ENCODE measurements at regions not wholly inside any gene's neighbourhood (a gene's known extent, or its start where the extent isn't known, plus 50 kb on each side); places are given as distances from the start of the nearest gene placed in this dataset.

DNA sequence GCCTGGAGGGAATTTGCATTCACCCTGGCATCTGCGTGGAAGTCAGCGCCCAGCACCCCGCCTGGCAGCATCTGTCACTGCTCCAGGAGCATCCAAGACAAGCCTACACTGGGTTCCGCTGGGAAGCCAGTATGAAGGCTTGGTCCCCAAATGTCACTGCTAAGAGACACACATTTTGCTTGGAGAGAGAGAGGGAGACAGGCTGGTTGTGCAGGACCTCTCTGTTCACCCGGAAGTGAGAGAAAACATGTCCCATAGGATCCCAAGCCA is 119.5 kb downstream of the SEC23IP start:
- TF ChIP-seq ARNT (IDR thresholded peaks at IDR 0.05) (no peak), L3MBTL2 (conservative IDR thresholded peaks at IDR 0.05) (no peak), CTBP1 (IDR thresholded peaks at IDR 0.05; ENCODE audit: borderline replicate concordance) (no peak), LEF1 (IDR thresholded peaks at IDR 0.05; ENCODE audit: borderline replicate concordance) (no peak), NFRKB (IDR thresholded peaks at IDR 0.05) (no peak), ELF4 (IDR thresholded peaks at IDR 0.05) (no peak), BHLHE40 (IDR thresholded peaks at IDR 0.05; ENCODE audit: borderline replicate concordance) (no peak)
- TF ChIP-seq, protein P1, sequence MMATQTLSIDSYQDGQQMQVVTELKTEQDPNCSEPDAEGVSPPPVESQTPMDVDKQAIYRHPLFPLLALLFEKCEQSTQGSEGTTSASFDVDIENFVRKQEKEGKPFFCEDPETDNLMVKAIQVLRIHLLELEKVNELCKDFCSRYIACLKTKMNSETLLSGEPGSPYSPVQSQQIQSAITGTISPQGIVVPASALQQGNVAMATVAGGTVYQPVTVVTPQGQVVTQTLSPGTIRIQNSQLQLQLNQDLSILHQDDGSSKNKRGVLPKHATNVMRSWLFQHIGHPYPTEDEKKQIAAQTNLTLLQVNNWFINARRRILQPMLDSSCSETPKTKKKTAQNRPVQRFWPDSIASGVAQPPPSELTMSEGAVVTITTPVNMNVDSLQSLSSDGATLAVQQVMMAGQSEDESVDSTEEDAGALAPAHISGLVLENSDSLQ (IDR thresholded peaks at IDR 0.05), result no peak
- no peak for DNase-seq (ENCODE audit: extremely low spot score)
- CTCF ChIA-PET, result no interaction called here
- POLR2A ChIA-PET, result no interaction called here

DNA sequence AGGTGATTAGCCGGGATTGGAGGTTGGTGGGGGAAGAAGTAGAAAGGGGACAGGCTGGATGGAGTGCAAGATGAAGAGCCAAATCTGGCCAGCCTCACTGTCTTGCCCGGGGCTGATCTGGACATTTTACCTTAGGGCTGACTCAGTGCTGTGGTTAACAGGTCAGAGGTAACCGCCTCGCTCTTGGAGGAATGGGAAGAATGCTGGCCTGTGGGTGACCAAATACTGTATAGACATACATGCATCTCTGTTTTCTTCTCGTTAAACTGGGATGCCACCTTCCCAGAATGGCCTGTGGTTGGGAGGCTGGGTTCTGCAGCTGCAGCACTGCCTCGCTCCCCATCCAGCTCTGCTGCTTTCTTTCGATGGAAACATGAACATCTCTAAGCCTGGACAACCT is 120.0 kb downstream of the SEC23IP start:
- ChIA-PET CTCF (no interaction called here), POLR2A (no interaction called here)
- TF ChIP-seq CTBP1 (IDR thresholded peaks at IDR 0.05; ENCODE audit: borderline replicate concordance) (no peak), TARDBP (IDR thresholded peaks at IDR 0.05) (no peak), ZNF384 (IDR thresholded peaks at IDR 0.05) (no peak), HDGF (IDR thresholded peaks at IDR 0.05; ENCODE audit: borderline replicate concordance) (no peak), BHLHE40 (IDR thresholded peaks at IDR 0.05; ENCODE audit: borderline replicate concordance) (no peak), ELF4 (IDR thresholded peaks at IDR 0.05) (no peak), FOXK2 (IDR thresholded peaks at IDR 0.05) (no peak), ARNT (IDR thresholded peaks at IDR 0.05) (no peak), SUZ12 (IDR thresholded peaks at IDR 0.05) (no peak), NFRKB (IDR thresholded peaks at IDR 0.05) (no peak)
- TF ChIP-seq, protein P1 (IDR thresholded peaks at IDR 0.05), result no peak
- DNase-seq (ENCODE audit: extremely low spot score), result no peak

DNA sequence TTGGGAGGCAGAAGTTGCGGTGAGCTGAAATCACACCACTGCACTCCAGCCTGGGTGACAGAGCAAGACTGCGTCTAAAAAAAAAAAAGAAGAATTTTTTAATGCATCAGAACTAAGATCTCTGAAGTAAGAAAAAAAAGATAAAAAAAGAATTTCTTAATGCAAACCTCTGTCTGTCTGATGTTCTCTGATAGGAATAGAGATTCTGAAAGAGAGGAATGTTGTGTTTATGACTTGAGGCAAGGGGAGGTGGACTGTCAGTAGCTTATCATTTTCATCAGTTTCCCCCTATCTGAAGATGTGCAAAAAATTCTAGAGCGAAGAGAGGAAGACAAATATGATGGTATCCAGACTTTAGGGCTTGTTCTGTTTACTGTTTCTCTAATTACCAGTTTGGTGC is 121.5 kb downstream of the SEC23IP start:
- no peak for TF ChIP-seq SUZ12 (IDR thresholded peaks at IDR 0.05)
- TF ChIP-seq ARNT (IDR thresholded peaks at IDR 0.05), result no peak
- no peak for TF ChIP-seq FOXM1 (IDR thresholded peaks at IDR 0.05; ENCODE audit: borderline replicate concordance)
- TF ChIP-seq TARDBP (IDR thresholded peaks at IDR 0.05), result no peak
- TF ChIP-seq FOXA1 (IDR thresholded peaks at IDR 0.05), result no peak
- no peak for TF ChIP-seq NFRKB (IDR thresholded peaks at IDR 0.05)
- TF ChIP-seq CTBP1 (IDR thresholded peaks at IDR 0.05; ENCODE audit: borderline replicate concordance), result no peak
- no peak for TF ChIP-seq BHLHE40 (IDR thresholded peaks at IDR 0.05; ENCODE audit: borderline replicate concordance)
- TF ChIP-seq ELF4 (IDR thresholded peaks at IDR 0.05), result no peak
- no peak for TF ChIP-seq HDGF (IDR thresholded peaks at IDR 0.05; ENCODE audit: borderline replicate concordance)
- no peak for DNase-seq (ENCODE audit: extremely low spot score)
- CTCF ChIA-PET, result no interaction called here
- POLR2A ChIA-PET, result no interaction called here

DNA sequence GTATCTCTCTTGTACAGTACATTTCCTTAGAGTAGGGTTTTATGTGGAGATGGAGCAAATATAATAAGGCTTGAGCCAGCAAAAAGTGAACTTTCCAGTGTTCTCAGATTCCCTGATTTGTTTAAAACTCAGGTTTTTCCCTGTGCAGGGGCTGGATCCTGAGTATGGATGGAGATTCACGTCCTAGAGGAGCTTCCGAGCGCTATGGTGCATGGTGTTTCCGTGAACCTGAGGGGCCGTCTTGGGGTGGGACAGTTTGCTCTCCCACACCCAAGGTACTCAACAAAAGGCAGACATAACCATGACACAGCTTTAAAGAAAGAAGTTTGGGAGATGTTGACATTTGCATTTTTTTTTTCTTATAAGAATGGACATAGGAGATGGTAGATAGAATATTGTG is 122.5 kb downstream of the SEC23IP start:
- CTCF ChIA-PET, result no interaction called here
- no peak for TF ChIP-seq NFRKB (IDR thresholded peaks at IDR 0.05)
- no peak for TF ChIP-seq BHLHE40 (IDR thresholded peaks at IDR 0.05; ENCODE audit: borderline replicate concordance)
- no peak for TF ChIP-seq ELF4 (IDR thresholded peaks at IDR 0.05)
- no peak for TF ChIP-seq L3MBTL2 (conservative IDR thresholded peaks at IDR 0.05)
- TF ChIP-seq TARDBP (IDR thresholded peaks at IDR 0.05), result no peak
- no peak for TF ChIP-seq FOXM1 (IDR thresholded peaks at IDR 0.05; ENCODE audit: borderline replicate concordance)
- no peak for TF ChIP-seq FOXK2 (IDR thresholded peaks at IDR 0.05)
- no peak for TF ChIP-seq ARNT (IDR thresholded peaks at IDR 0.05)
- TF ChIP-seq SP1 (IDR thresholded peaks at IDR 0.05), result no peak
- no peak for TF ChIP-seq SUZ12 (IDR thresholded peaks at IDR 0.05)
- no peak for TF ChIP-seq HDGF (IDR thresholded peaks at IDR 0.05; ENCODE audit: borderline replicate concordance)
- no peak for TF ChIP-seq ZNF384 (IDR thresholded peaks at IDR 0.05)
- TF ChIP-seq CTBP1 (IDR thresholded peaks at IDR 0.05; ENCODE audit: borderline replicate concordance), result no peak
- no peak for TF ChIP-seq FOXA1 (IDR thresholded peaks at IDR 0.05)
- TF ChIP-seq, protein P1 (IDR thresholded peaks at IDR 0.05), result no peak
- POLR2A ChIA-PET, result interaction anchor here (0.6 kb wide), 1 partner anchor 117 kb away, joined by 3 read pairs; no protein-coding TSS in a partner anchor
- no peak for DNase-seq (ENCODE audit: extremely low spot score)

DNA sequence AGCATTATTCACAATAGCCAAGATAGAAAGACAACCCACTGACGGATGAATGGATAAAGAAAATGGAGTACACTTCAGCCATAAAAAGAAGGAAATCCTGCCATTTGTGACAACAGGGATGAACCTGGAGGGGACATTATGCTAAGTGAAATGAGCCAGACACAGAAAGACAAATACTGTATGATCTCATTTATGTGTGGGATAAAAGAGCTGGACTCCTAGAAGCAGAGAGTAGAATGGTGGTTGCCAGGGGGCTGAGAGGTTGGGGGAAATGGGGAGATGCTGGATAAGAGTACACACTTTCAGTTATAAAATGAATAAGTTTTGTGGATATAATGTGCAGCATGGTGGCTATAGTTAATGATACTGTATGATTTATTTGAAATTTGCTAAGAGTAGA is 124.4 kb downstream of the SEC23IP start:
- TF ChIP-seq, protein P1 (IDR thresholded peaks at IDR 0.05), result no peak
- no peak for TF ChIP-seq FOXA1 (IDR thresholded peaks at IDR 0.05)
- no peak for TF ChIP-seq LEF1 (IDR thresholded peaks at IDR 0.05; ENCODE audit: borderline replicate concordance)
- TF ChIP-seq HDGF (IDR thresholded peaks at IDR 0.05; ENCODE audit: borderline replicate concordance), result no peak
- TF ChIP-seq TARDBP (IDR thresholded peaks at IDR 0.05), result no peak
- no peak for TF ChIP-seq SUZ12 (IDR thresholded peaks at IDR 0.05)
- no peak for TF ChIP-seq L3MBTL2 (conservative IDR thresholded peaks at IDR 0.05)
- TF ChIP-seq FOXM1 (IDR thresholded peaks at IDR 0.05; ENCODE audit: borderline replicate concordance), result no peak
- no peak for TF ChIP-seq FOXK2 (IDR thresholded peaks at IDR 0.05)
- CTCF ChIA-PET, result no interaction called here
- POLR2A ChIA-PET, result no interaction called here
- no peak for DNase-seq (ENCODE audit: extremely low spot score)

DNA sequence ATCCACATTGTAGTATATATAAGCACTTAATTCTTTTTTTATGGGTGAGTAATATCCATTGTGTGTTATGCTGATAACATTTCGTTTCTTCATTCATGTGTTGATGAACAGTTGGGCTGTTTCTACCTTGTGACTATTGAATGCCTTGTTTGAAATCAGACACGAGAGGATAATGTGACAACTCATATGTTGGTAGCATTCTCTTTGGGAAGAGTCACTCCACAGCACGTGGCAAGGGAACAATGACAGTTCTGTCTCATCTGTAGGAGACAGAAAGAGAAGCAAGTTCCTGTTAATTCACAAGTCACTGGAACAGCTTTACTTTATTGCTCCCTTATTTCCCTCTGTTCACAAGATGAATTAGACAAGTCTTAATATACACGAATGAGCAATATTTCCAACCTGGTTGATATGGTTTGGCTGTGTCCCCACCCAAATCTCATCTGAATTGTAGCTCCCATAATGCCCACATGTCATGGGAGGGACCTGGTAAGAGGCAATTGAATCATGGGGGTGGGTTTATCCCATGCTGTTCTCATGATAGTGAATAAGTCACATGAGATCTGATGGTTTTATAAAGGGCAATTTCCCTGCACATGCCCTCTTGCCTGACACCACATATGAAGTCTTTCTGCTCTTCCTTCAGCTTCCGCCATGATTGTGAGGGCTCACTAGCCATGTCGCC is 125.3 kb downstream of the SEC23IP start:
- DNase-seq (ENCODE audit: extremely low spot score), result no peak
- CTCF ChIA-PET, result interaction anchor here (0.6 kb wide), 1 partner anchor 21 kb away, joined by 3 read pairs; no protein-coding TSS in a partner anchor
- TF ChIP-seq ARNT (IDR thresholded peaks at IDR 0.05) (no peak), NFRKB (IDR thresholded peaks at IDR 0.05) (no peak), CTBP1 (IDR thresholded peaks at IDR 0.05; ENCODE audit: borderline replicate concordance) (no peak), ZNF384 (IDR thresholded peaks at IDR 0.05) (no peak), TARDBP (IDR thresholded peaks at IDR 0.05) (no peak), LEF1 (IDR thresholded peaks at IDR 0.05; ENCODE audit: borderline replicate concordance) (no peak), FOXA1 (IDR thresholded peaks at IDR 0.05) (no peak)
- TF ChIP-seq, protein P1 (IDR thresholded peaks at IDR 0.05), result no peak
- POLR2A ChIA-PET, result no interaction called here
